GM19463 (cell line): ENCODE measurements at regions not wholly inside any gene's neighbourhood (a gene's known extent, or its start where the extent isn't known, plus 50 kb on each side); places are given as distances from the start of the nearest gene placed in this dataset.

Experiments
- ATAC-seq: cut with Tn5 transposase; IDR thresholded peaks from one replicate; pipeline ENCODE4 v1.9.1; 2021; ENCODE audit warnings: mild to moderate bottlenecking, moderate library complexity; ENCODE audit not compliant: unreplicated experiment

- no peak for ATAC-seq
These were observed 175.5 kb upstream of the MVB12B start for GRCh38 chr9:126151031-126151685.

GRCh38 chr9:126151686-126152134 lies 174.9 kb upstream of the MVB12B start:
- no peak for ATAC-seq

GRCh38 chr9:126152622-126153362 lies 173.8 kb upstream of the MVB12B start:
- ATAC-seq = no peak

- ATAC-seq = no peak
These were observed 173.2 kb upstream of the MVB12B start for GRCh38 chr9:126153382-126153781.

GRCh38 chr9:126154182-126154827 lies 172.3 kb upstream of the MVB12B start:
- no peak for ATAC-seq

- no peak for ATAC-seq
These were observed 171.8 kb upstream of the MVB12B start for GRCh38 chr9:126154869-126155268.

- ATAC-seq = no peak
These were observed 170.6 kb upstream of the MVB12B start for GRCh38 chr9:126155756-126156664.

GRCh38 chr9:126156898-126157297 lies 169.7 kb upstream of the MVB12B start:
- ATAC-seq = no peak

- no peak for ATAC-seq
These were observed 169.2 kb upstream of the MVB12B start for GRCh38 chr9:126157423-126157822.

- ATAC-seq = no peak
These were observed 168.6 kb upstream of the MVB12B start for GRCh38 chr9:126157826-126158587.

- ATAC-seq = no peak
These were observed 167.8 kb upstream of the MVB12B start for GRCh38 chr9:126158588-126159429.

GRCh38 chr9:126159430-126160060 lies 167.1 kb upstream of the MVB12B start:
- no peak for ATAC-seq

- no peak for ATAC-seq
These were observed 166.4 kb upstream of the MVB12B start for GRCh38 chr9:126160067-126160853.

GRCh38 chr9:126160854-126161329 lies 165.7 kb upstream of the MVB12B start:
- no peak for ATAC-seq

- no peak for ATAC-seq
These were observed 163.8 kb upstream of the MVB12B start for GRCh38 chr9:126162611-126163381.

GRCh38 chr9:126164796-126165525 lies 161.7 kb upstream of the MVB12B start:
- ATAC-seq = no peak
